ENCODE measurements at regions not wholly inside any gene's neighbourhood (a gene's known extent, or its start where the extent isn't known, plus 50 kb on each side); places are given as distances from the start of the nearest gene placed in this dataset.

- H3K27ac Mint-ChIP-seq, result no peak overlapping the region
- H3K4me3 Mint-ChIP-seq (ENCODE audit: low read depth), result no peak overlapping the region
- H3K27me3 Mint-ChIP-seq (ENCODE audit: low read depth), result no peaks in the 10 kb centered on the region
- no peak for DNase-seq (ENCODE audit: low spot score)
- no peaks in the 10 kb centered on the region for H3K36me3 Mint-ChIP-seq (ENCODE audit: low read depth)
- intact Hi-C loops (cut with micrococcal nuclease), result no loop called here
- no peaks in the 10 kb centered on the region for H3K4me1 Mint-ChIP-seq (ENCODE audit: low read depth)
- H3K9me3 Mint-ChIP-seq, result no peaks in the 10 kb centered on the region
Measured at GRCh38 chr3:110066206-110066605, 728.9 kb upstream of the DPPA4 start.

GRCh38 chr3:110067527-110067926 is 730.2 kb upstream of the DPPA4 start:
- H3K36me3 Mint-ChIP-seq (ENCODE audit: low read depth), result no peaks in the 10 kb centered on the region

GRCh38 chr3:110069761-110070160 is 732.4 kb upstream of the DPPA4 start:
- Mint-ChIP-seq H3K27ac (no peak overlapping the region), H3K4me3 (ENCODE audit: low read depth) (no peak overlapping the region)
- intact Hi-C loops (cut with micrococcal nuclease), result no loop called here

More at GRCh38 chr3:110067527-110067926, 730.2 kb upstream of the DPPA4 start:
- DNase-seq (ENCODE audit: low spot score), result no peak
- no peak overlapping the region for H3K27ac Mint-ChIP-seq
- no peaks in the 10 kb centered on the region for H3K4me1 Mint-ChIP-seq (ENCODE audit: low read depth)
- no peaks in the 10 kb centered on the region for H3K9me3 Mint-ChIP-seq
- no peaks in the 10 kb centered on the region for H3K27me3 Mint-ChIP-seq (ENCODE audit: low read depth)
- no peak overlapping the region for H3K4me3 Mint-ChIP-seq (ENCODE audit: low read depth)
- intact Hi-C loops (cut with micrococcal nuclease), result no loop called here

GRCh38 chr3:110070161-110070916 is 733.0 kb upstream of the DPPA4 start:
- Mint-ChIP-seq H3K27me3 (ENCODE audit: low read depth) (no peaks in the 10 kb centered on the region), H3K27ac (no peak overlapping the region), H3K9me3 (no peaks in the 10 kb centered on the region), H3K4me3 (ENCODE audit: low read depth) (no peak overlapping the region), H3K36me3 (ENCODE audit: low read depth) (no peaks in the 10 kb centered on the region), H3K4me1 (ENCODE audit: low read depth) (no peaks in the 10 kb centered on the region)
- no peak for DNase-seq (ENCODE audit: low spot score)
- intact Hi-C loops (cut with micrococcal nuclease), result no loop called here

More at GRCh38 chr3:110069761-110070160, 732.4 kb upstream of the DPPA4 start:
- Mint-ChIP-seq H3K4me1 (ENCODE audit: low read depth) (no peaks in the 10 kb centered on the region), H3K27me3 (ENCODE audit: low read depth) (no peaks in the 10 kb centered on the region), H3K36me3 (ENCODE audit: low read depth) (no peaks in the 10 kb centered on the region), H3K9me3 (no peaks in the 10 kb centered on the region)
- DNase-seq (ENCODE audit: low spot score), result no peak

GRCh38 chr3:110074095-110074494 is 736.7 kb upstream of the DPPA4 start:
- Mint-ChIP-seq H3K4me3 (ENCODE audit: low read depth) (no peak overlapping the region), H3K36me3 (ENCODE audit: low read depth) (no peaks in the 10 kb centered on the region), H3K9me3 (no peaks in the 10 kb centered on the region), H3K27me3 (ENCODE audit: low read depth) (no peaks in the 10 kb centered on the region), H3K4me1 (ENCODE audit: low read depth) (no peaks in the 10 kb centered on the region), H3K27ac (no peak overlapping the region)
- DNase-seq (ENCODE audit: low spot score), result no peak
- intact Hi-C loops (cut with micrococcal nuclease), result no loop called here

- no peak for DNase-seq (ENCODE audit: low spot score)
- Mint-ChIP-seq H3K4me1 (ENCODE audit: low read depth) (no peaks in the 10 kb centered on the region), H3K27me3 (ENCODE audit: low read depth) (no peaks in the 10 kb centered on the region), H3K4me3 (ENCODE audit: low read depth) (no peak overlapping the region), H3K9me3 (no peaks in the 10 kb centered on the region), H3K36me3 (ENCODE audit: low read depth) (no peaks in the 10 kb centered on the region), H3K27ac (no peak overlapping the region)
- intact Hi-C loops (cut with micrococcal nuclease), result no loop called here
Measured at GRCh38 chr3:110077093-110077492, 739.7 kb upstream of the DPPA4 start.

- Mint-ChIP-seq H3K4me1 (ENCODE audit: low read depth) (no peaks in the 10 kb centered on the region), H3K4me3 (ENCODE audit: low read depth) (no peak overlapping the region), H3K27me3 (ENCODE audit: low read depth) (no peaks in the 10 kb centered on the region), H3K9me3 (no peaks in the 10 kb centered on the region), H3K27ac (no peak overlapping the region), H3K36me3 (ENCODE audit: low read depth) (no peaks in the 10 kb centered on the region)
- intact Hi-C loops (cut with micrococcal nuclease), result no loop called here
- DNase-seq (ENCODE audit: low spot score), result no peak
Measured at GRCh38 chr3:110093411-110093810, 756.1 kb upstream of the DPPA4 start.

GRCh38 chr3:110093812-110094401 is 756.6 kb upstream of the DPPA4 start:
- no peaks in the 10 kb centered on the region for H3K9me3 Mint-ChIP-seq
- H3K36me3 Mint-ChIP-seq (ENCODE audit: low read depth), result no peaks in the 10 kb centered on the region
- H3K27ac Mint-ChIP-seq, result no peak overlapping the region
- H3K27me3 Mint-ChIP-seq (ENCODE audit: low read depth), result no peaks in the 10 kb centered on the region
- H3K4me1 Mint-ChIP-seq (ENCODE audit: low read depth), result no peaks in the 10 kb centered on the region
- no peak for DNase-seq (ENCODE audit: low spot score)
- H3K4me3 Mint-ChIP-seq (ENCODE audit: low read depth), result no peak overlapping the region
- intact Hi-C loops (cut with micrococcal nuclease), result no loop called here

GRCh38 chr3:110099711-110100110 is 762.4 kb upstream of the DPPA4 start:
- Mint-ChIP-seq H3K27ac (no peak overlapping the region), H3K36me3 (ENCODE audit: low read depth) (no peaks in the 10 kb centered on the region), H3K4me1 (ENCODE audit: low read depth) (no peaks in the 10 kb centered on the region), H3K9me3 (no peaks in the 10 kb centered on the region), H3K27me3 (ENCODE audit: low read depth) (no peaks in the 10 kb centered on the region), H3K4me3 (ENCODE audit: low read depth) (no peak overlapping the region)
- DNase-seq (ENCODE audit: low spot score), result no peak
- intact Hi-C loops (cut with micrococcal nuclease), result no loop called here

GRCh38 chr3:110101361-110101760 is 764.0 kb upstream of the DPPA4 start:
- no peaks in the 10 kb centered on the region for H3K9me3 Mint-ChIP-seq
- H3K36me3 Mint-ChIP-seq (ENCODE audit: low read depth), result no peaks in the 10 kb centered on the region
- no peaks in the 10 kb centered on the region for H3K4me1 Mint-ChIP-seq (ENCODE audit: low read depth)
- intact Hi-C loops (cut with micrococcal nuclease), result no loop called here
- H3K27me3 Mint-ChIP-seq (ENCODE audit: low read depth), result no peaks in the 10 kb centered on the region
- H3K27ac Mint-ChIP-seq, result no peak overlapping the region
- DNase-seq (ENCODE audit: low spot score), result no peak
- no peak overlapping the region for H3K4me3 Mint-ChIP-seq (ENCODE audit: low read depth)

- Mint-ChIP-seq H3K4me1 (ENCODE audit: low read depth) (no peaks in the 10 kb centered on the region), H3K36me3 (ENCODE audit: low read depth) (no peaks in the 10 kb centered on the region)
- intact Hi-C loops (cut with micrococcal nuclease), result no loop called here
Measured at GRCh38 chr3:110106805-110107204, 769.5 kb upstream of the DPPA4 start.

GRCh38 chr3:110123946-110124345 is 786.6 kb upstream of the DPPA4 start:
- Mint-ChIP-seq H3K4me3 (ENCODE audit: low read depth) (no peak overlapping the region), H3K27me3 (ENCODE audit: low read depth) (no peaks in the 10 kb centered on the region), H3K9me3 (no peaks in the 10 kb centered on the region), H3K36me3 (ENCODE audit: low read depth) (no peaks in the 10 kb centered on the region), H3K4me1 (ENCODE audit: low read depth) (no peaks in the 10 kb centered on the region), H3K27ac (no peak overlapping the region)
- intact Hi-C loops (cut with micrococcal nuclease), result no loop called here
- no peak for DNase-seq (ENCODE audit: low spot score)

More at GRCh38 chr3:110106805-110107204, 769.5 kb upstream of the DPPA4 start:
- DNase-seq (ENCODE audit: low spot score), result no peak
- Mint-ChIP-seq H3K27me3 (ENCODE audit: low read depth) (no peaks in the 10 kb centered on the region), H3K9me3 (no peaks in the 10 kb centered on the region), H3K27ac (no peak overlapping the region), H3K4me3 (ENCODE audit: low read depth) (no peak overlapping the region)

- Mint-ChIP-seq H3K4me3 (ENCODE audit: low read depth) (no peak overlapping the region), H3K27me3 (ENCODE audit: low read depth) (no peaks in the 10 kb centered on the region), H3K27ac (no peak overlapping the region), H3K4me1 (ENCODE audit: low read depth) (no peaks in the 10 kb centered on the region), H3K9me3 (no peaks in the 10 kb centered on the region), H3K36me3 (ENCODE audit: low read depth) (no peaks in the 10 kb centered on the region)
- intact Hi-C loops (cut with micrococcal nuclease), result no loop called here
- DNase-seq (ENCODE audit: low spot score), result no peak
Measured at GRCh38 chr3:110126065-110126464, 788.7 kb upstream of the DPPA4 start.
